ENCODE measurements at regions not wholly inside any gene's neighbourhood (a gene's known extent, or its start where the extent isn't known, plus 50 kb on each side); places are given as distances from the start of the nearest gene placed in this dataset.

DNA sequence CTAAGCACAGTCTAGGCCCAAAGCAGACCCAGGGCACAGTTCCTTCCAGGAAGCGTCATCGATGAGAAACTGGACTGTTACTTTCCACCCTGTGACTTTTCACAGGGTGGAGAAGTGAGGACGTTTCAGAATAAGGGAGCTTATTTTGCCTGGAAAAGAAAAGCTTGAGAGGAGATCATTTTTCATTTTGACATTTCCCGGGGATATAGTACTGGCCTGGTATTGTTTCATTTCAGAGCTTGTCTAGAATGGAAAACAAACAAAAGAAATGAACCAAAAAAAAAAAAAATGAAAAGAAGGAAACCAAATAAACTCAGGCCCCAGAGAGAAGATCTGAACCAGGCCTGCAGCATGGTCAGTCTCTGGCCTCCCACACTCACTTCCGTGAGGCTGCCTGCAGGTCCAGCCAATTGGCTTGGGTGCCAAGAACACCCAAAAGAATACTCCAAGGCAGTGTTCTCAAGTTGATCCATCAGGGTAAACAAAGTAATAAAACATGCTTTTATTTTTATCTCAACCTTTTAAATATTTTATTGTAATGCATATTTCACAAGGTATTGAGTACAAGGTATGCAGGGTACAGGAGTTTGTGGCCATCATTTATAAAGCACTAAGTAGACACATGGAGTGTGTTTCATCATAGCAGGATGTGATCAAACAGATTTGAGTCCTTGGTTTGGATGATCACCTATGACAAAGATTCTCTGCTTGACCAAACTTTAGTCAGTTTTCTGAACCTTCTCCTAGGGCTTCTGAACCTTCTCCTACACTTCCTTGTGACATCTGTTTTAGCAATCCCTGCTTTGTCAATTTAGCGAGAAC, 176.9 kb upstream of the GGTLC1 start:
- DNase-seq, result no peak

DNA sequence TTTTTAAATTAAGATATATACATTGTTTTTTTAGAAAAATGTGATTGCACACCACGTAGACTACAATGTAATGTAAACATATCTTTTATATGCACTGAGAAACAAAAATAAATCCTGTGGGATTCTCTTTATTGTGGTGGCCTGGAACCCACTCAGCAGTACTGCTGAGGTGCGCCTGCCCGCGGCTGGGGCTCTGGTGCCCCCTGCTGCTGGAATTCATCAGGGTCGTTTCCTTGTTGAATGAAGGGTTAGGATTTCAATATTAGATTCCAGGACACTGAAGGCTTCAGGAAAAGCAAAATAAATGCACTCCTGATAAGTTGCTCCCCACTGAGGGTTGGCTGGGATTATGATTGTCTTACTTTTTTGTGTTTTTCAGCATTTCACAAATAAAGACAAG, 175.8 kb upstream of the GGTLC1 start:
- DNase-seq, result no peak

DNA sequence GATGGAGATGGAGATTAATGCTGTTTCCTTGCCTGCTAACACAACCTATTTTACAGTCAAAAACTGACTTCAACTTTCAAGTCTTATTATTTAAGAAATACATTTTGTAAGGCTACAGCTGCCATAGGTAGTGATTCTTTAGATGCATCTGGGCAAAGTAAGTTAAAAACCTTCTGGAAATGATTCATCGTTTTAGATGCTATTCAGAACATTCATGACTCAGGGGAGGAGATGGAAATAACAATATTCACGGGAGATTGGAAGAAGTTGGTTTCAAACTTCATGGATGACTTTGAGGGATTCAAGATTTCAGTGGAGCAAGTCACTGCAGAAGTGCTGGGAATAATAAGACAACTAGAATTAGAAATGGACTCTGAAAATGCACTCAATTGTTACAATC, 174.9 kb upstream of the GGTLC1 start:
- no peak for DNase-seq

DNA sequence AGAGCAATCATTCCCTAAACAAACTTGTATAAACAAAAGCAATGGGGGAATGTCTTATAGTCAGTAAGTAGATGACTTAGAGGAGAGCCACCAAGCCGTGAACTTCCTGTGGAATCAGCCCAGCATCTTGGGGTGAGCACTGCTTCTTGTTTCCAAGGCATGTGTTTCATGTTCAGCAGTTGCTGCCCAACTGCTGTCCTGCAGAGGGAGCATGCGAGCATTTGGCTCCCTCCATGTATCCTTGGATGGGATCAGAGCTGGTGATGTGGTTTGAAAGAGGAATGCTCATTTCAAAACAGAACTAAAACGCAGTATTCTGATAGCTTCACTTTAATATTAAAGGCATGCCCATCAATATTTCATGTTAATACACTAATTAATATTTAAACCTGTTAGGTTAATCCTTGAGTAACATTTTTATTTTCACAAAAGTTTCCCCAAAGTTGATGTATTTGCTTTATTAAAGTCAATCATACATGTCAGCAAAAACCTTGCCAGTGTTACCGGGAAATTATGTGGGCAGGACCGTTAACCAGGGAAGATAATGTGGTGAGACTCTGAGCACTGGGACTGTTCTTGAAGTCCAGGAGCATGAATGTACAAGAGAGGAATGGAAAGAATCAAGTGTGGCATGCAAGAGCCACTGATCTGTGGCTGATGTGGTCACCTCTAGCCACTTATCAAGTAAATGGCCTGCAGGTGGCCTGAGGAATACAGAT, 172.1 kb upstream of the GGTLC1 start:
- DNase-seq, result no peak

DNA sequence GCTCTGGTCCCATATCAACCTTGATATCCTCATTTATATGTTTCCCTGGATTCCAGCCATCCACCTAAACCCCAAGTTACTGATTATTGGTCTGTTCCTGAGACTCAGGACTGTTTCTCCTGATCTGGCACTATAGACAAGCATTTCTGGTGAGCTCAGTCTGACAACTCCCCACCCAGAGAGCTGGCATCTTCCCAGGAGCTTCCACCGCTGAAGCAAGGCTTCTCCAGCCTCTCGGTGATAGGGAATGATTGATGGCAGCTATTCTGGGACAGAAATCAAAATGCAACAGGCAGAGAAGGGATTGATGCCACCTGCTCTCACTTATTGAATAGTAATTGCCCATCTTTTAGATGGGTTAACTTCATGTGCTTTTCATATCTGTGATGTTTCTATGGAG, 169.7 kb upstream of the GGTLC1 start:
- no peak for DNase-seq

DNA sequence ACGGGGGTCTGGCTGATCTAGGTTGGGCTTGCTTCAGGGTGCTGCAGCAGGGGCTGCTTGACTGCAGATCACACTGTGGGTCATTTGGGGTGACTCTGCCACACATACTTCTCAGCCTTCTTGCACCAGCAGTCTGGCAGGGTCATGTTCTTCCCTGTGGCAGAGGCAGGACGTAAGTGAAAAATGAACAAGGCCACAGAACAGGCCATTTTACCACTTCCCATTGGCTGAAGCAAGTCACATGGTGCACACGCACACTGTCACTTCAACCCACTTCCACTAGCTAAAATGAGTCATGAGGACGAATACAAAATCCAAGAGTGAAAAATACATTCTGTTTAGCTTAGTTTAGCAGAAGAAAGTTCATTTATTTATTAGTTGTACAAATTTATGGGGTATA, 168.6 kb upstream of the GGTLC1 start:
- DNase-seq, result no peak

DNA sequence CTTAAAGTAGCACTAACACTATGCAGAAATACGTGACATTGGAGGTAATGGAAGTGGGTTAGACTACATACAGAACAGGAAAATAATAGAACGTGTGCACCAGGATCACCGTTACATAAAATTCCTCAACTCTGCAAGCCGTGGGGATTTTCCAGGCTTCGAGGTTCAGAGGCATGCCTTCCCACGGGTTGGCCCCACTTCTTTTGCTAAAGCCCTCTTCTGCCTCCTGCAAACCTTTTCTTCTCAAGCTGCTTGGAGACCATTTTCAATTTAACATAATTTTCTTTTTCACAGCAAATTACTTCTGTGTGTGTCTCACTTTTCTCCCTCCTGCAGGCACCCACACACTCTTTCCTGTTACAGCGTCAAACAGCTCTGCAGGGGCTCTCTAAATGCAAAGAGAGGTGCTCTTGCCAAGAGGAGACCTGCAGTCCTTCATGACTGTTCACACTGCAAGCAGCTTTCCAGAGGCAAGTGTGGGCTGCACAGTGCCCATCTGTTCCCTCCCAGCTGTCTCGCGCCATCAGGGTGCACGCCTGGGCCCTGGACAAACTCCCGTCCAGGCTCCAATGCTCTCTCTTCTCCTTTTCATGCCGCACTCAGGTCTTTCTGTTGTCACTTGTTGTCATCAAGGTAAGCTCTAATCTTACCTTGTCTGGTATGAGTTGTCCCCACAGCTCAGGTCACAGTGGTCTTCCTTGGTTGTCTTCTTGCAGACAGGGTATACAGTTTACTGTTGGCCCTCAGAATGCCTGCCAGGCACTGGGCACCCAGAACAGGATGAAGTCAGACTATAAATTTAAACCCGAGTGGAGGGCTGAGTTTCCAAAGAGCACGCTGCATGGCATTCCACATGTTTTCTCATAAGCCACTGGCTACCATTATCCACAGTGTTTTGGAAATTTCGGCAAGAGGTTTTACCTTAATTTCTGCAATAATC, 164.8 kb upstream of the GGTLC1 start:
- no peak for DNase-seq

DNA sequence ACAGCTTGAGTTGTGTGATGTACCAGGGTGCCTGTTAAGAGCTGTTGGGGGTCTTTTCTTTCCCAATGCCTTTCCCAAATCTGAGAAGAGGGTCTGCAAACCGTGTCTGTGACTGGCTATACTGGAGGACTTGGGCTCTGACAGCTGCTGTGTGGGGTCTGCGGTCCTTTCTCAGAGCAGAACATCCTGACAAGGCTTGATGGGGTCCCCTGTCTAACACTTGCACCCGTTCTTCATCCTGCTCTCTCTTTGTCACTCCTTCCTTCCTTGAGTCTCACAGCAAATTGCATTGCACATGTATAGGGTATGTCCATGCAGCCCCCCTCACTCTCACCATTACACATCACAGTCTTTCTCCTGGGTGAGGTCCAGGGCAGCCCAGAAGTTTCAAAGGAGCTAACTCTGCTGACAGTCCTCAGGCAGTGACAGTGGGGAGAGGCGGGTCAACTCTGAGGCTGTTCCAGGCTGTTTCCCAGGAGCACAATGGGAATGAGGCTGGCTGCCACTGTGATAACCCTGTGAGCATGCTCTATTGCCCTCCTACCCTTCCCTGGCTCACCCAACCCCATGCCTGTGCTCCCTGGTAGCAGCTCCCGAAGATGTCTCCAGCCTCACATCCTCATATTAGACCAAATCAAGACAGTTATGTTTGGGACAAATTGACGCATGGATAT, 163.2 kb upstream of the GGTLC1 start:
- DNase-seq, result no peak

DNA sequence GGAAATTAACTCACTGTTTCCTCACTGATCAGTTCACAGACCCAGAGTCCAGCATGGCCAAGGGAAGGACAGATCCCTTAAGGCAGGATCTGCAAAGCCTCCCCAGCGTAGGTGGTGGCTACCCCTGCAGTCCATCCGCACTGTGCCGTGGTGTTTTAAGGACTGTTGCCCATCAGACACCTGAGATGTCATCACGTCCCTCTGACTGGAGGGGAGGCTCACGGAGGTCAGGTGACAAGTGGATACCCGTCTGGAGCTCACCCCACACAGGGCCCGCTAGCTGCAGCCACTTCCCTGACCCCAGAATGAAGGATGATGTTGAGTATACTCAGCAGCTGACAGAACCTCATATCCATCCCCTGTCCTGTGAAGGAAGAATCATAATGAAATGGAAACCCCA, 161.8 kb upstream of the GGTLC1 start:
- DNase-seq, result no peak

DNA sequence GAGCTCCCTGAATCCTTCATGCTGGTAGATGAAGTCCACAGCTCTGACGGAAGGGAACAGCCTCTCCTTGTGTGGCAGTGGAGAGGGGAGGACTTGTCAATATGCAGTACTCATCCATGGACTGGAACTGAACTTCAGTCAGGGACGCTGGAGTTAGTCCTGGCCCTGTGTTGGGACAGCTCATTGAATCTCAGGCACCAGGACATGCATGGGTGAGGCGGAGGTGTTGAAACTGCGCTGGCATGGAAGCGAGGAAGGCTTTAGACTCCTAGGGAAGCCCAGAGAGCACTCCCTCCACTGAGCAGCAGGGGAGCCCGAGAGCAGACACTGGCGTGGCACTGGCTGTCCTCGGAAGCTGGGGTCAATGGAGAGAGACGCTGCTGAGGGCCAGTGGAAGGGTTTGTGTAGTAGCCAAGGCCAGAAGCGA, 161.3 kb upstream of the GGTLC1 start:
- no peak for DNase-seq

DNA sequence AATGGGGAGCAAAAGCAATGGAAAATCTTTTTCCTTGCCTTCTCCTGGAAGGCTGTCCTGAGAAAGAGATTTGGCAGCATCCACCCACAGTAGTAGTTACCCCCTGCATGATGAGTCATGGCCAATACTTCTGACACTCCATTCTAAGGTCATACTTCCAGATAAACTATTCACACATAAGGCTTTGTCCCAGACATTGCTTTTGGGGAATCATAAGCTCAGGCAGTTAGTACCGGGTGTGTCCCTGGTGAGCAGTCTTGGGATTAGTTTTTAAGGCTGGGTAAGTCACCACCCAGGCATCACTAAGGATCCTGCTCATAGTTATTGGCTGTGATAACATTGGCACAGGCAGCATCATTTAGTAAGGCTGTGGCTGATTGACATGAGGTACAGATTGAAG, 160.6 kb upstream of the GGTLC1 start:
- DNase-seq, result no peak

DNA sequence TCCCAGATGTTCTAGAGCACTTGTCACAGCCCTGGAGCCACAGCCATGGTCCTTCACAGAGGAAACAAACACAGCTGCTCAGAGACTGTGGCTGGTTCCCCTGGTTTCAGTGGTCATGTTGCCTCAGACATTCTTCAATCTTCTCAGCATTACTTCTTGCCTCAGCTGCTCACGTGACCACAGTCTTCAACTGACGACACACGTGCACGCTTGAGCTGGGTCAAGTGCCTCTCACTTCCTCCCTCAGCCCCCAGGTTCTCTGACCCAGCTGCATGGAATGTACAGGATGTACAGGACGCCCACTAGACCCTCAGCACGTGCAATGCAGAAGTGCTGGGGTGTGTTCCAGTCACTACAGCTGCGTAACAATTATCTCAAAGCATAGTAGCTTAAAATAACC, 159.8 kb upstream of the GGTLC1 start:
- DNase-seq, result no peak

DNA sequence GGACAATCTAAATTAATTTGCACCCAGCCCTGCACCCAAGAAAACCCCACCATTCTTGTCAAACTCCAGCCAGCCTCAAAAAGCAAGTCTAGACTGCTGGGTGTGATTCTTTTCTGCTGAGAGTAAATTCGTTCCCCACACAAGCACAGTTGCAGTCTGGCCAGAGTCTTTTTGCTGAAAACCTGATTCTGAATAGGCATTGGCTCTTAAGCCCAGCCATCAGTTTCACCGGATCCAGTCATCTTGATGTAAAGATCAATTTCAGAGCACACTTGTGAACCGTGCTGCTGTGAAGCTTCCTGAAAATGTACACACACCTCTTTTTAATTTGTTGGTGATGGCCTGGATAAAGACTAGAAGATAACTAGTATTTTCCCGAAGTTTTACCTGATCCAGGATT, 159.4 kb upstream of the GGTLC1 start:
- no peak for DNase-seq

DNA sequence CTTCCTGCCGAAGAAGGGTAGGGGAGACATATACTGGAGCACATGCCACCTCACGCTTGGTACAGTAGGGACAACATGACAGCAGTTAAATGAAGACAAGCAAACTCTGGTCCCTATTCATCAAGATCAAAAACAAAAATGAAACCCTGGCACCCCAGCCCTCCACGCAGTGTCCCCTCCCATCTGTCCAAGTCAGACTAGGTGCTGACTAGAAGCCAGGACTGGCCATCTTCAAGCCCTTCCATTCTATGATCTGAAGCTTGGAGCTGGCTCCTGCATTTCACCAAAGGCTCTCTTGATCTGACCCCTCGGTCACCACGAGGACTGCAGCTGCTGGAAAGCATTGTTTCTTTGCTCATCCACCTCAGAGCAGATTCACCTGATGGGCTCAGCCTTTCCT, 158.9 kb upstream of the GGTLC1 start:
- DNase-seq, result no peak

DNA sequence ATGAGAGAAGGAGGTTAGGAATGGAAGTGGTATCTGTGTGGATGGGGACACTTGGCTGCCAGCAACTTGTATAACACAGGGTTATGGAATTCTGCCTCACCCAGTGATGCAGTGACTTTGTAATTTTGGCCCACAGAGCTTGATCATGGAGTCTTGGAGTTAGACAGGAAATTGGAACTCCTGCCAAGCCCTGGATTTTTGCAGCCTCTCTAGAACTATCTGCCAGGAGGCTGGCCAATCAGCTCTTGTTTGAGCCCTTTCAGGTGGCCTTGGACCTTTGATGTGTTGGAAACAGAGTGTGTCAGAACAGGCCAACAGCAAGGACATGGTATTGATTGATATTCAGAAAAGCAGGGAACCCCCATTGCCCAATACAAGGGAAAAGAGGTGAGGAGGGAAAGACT, 157.7 kb upstream of the GGTLC1 start:
- DNase-seq, result no peak

DNA sequence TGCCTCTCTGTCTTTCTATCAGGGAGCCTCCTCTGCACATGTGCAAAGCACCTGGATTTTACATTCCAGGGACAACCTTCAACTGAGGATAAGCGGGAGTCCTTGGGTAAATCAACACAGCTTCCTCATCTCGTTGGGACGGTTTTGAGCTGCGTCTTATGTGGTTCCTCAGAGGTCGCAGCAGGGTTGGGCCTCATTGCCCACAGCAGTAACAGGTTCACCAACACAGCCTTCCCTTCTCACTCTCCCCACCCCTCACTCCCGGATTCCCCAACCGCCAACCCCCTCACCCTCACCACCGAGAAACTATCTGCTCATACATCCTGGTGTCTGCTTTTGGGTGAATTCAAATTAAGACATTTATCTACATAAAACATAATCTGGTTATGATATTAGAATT, 155.8 kb upstream of the GGTLC1 start:
- no peak for DNase-seq

DNA sequence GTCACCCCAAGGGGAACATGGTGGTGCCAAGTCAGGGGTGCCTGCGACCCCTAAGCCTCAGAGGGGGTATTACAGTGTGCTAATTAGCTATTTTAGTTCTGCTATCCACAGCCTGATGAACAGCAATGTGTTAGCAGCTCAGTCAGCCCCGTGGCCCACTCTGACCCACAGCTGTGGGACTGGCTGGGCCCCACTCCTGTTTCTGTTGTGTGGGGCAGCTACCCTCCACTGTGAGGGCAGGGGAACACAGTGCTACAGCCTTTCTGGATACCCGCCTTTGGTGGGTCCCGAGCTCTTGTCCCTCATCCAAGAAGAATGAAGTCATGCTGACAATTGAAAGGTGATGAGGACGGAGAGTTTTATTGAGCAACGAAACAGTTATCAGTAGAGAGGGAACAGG, 152.5 kb upstream of the GGTLC1 start:
- DNase-seq, result no peak

DNA sequence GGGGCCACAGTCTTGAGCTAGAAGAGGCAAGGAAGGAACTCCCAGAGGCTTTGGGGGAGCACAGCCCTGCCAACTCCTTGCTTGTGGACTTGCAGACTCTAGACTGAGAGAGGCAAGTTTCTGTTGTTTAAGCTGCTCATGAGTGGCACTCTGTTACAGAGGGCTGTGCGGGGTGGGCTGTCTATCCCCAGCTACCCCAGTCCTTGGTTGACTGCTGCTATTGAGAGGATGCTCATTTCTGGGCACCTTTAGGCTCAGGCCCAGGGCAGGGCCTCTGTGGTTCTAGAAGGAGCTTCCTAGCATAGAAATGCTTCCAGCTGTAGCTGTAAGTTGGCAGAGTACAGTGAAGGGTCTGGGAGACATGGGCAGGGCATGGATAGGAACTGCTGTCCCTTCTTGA, 151.3 kb upstream of the GGTLC1 start:
- no peak for DNase-seq

DNA sequence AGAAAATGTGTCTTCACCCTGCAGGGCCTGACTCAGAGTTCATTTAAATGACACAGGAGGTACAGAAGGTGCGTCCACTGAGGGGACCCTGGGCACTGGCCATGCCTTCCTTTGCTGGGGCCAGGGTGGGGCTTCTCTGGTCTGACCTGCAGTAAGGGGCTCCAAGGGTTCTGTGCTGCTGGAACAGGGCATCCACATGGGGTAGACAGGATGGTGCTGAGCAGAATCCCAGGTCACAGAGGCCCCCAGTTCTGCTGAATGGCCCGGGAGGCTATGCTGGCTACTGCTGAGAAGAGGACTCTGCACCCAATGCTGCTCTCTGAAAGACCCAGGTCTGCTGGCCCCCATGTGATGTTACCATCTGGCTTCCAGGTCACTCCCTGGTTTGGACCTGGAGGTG, 150.4 kb upstream of the GGTLC1 start:
- no peak for DNase-seq

DNA sequence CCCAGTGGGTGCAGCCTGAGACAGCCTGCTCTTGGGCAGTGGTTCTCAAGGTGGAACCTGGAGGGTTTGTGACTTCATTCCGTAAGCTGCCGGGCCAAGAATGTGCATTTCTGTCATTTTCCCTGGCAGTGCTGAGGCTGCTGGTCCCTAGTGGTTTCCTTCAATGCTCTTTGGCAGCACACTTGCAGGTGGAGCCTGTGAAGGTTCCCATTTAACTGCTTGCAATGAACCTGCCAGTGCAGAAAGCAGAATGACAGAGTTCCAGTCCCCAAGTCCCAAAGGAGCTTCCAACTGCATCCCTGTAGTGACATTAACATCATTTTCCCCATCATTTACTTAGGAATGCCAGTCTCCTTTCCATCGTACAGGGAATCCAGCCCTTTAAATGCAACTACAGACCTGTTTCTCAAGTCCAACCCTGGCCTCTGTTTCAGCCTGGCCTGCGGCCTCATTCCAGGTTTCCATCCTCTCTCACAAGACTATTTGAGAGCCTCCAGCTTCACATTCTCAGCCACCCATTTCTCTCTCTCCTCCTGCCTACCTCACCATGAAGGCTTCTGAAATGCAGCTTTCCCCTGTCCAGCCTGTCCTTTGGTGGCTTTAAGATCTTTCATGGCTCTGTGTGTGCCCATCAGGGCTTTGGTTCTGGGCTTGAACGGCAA, 149.7 kb upstream of the GGTLC1 start:
- no peak for DNase-seq

DNA sequence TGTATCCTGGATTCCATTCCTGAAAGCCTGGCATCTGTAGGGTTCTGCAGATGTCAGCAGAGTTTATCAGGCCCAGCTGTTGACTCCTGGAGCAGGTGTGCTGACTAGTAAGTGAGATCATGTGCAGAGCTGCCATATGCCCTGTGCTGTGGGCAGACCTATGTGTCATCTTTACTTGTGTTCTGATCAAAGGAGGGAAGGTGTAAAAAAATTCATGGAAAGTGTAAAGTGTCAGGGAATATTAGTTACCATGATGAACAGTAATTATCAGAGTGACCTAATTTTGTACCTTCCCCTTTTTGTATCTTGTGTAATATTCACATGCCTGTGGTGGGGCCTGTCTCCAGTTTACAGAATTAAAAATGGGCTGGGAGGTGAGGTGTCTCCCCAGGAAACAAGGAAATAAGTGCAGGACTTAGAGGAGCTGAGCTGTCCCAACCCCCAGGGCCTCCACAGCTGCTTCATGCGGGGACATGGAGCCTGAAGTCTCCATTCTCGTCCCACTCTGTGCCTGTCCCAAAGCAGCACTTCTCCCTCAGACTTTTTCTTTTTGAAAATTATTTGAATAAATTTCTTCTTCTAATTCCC, 148.2 kb upstream of the GGTLC1 start:
- no peak for DNase-seq

DNA sequence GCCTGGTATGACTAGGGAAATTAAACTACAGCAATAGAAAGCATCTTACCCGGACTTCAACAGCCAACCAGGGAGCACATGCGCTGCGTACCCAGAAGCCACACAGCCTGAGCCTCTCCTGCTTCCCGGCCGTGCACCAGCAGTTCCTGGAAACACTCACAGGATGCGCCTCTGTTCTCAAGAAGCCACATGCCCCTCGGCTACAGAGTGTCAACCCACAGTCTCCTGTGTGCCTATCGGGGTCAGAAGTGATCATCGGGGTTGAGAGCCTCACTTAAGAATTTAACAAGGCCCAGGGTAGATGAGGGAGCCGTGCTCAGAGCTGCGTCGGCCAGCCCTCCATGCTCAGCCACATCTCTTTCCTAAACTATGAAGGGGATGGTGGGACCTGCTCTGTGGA, 147.2 kb upstream of the GGTLC1 start:
- DNase-seq, result no peak

Data from stimulated activated naive CD4-positive, alpha-beta T cell treated with Interleukin-2 at 50 U/mL for 16 hours (primary cell).